T-helper 2 cell treated with Interferon-gamma antibody and Interleukin-4, amounts not matched to agents 5 μg/mL and 100 μg/mL, for 36 hours (primary cell): ENCODE measurements at regions not wholly inside any gene's neighbourhood (a gene's known extent, or its start where the extent isn't known, plus 50 kb on each side); places are given as distances from the start of the nearest gene placed in this dataset.

Experiments
- DNase-seq: peaks from one replicate; pipeline ENCODE4 v3.0.0; 2021; ENCODE audit warnings: low spot score
- H3K27ac Mint-ChIP-seq: one replicate; pipeline ENCODE4 v1.8.0; 2021; ENCODE audit warnings: mild to moderate bottlenecking, mixed read lengths
- H3K27me3 Mint-ChIP-seq: one replicate; pipeline ENCODE4 v1.8.0; 2021; ENCODE audit warnings: low read depth, mixed read lengths
- H3K36me3 Mint-ChIP-seq: one replicate; pipeline ENCODE4 v1.8.0; 2021; ENCODE audit warnings: low read depth, mixed read lengths
- H3K4me1 Mint-ChIP-seq: one replicate; pipeline ENCODE4 v1.8.0; 2021; ENCODE audit warnings: low read depth, mixed read lengths
- H3K4me3 Mint-ChIP-seq: one replicate; pipeline ENCODE4 v1.8.0; 2022; ENCODE audit warnings: mild to moderate bottlenecking, moderate library complexity, mixed read lengths
- H3K9me3 Mint-ChIP-seq: one replicate; pipeline ENCODE4 v1.8.0; 2021; ENCODE audit warnings: mixed read lengths

GRCh38 chr4:12973522-12973921 lies 510.6 kb downstream of the RAB28 start:
- Mint-ChIP-seq H3K36me3 (no peaks in the 10 kb centered on the region), H3K27me3 (no peaks in the 10 kb centered on the region), H3K4me3 (no peak overlapping the region), H3K27ac (no peak overlapping the region), H3K4me1 (no peaks in the 10 kb centered on the region), H3K9me3 (peaks cover 8% of the 10 kb centered on the region)
- no peak for DNase-seq

GRCh38 chr4:12968345-12968744 lies 515.8 kb downstream of the RAB28 start:
- Mint-ChIP-seq H3K27me3 (no peaks in the 10 kb centered on the region), H3K4me1 (no peaks in the 10 kb centered on the region), H3K9me3 (no peaks in the 10 kb centered on the region), H3K4me3 (no peak overlapping the region), H3K27ac (no peak overlapping the region), H3K36me3 (no peaks in the 10 kb centered on the region)
- DNase-seq, result no peak

DNA sequence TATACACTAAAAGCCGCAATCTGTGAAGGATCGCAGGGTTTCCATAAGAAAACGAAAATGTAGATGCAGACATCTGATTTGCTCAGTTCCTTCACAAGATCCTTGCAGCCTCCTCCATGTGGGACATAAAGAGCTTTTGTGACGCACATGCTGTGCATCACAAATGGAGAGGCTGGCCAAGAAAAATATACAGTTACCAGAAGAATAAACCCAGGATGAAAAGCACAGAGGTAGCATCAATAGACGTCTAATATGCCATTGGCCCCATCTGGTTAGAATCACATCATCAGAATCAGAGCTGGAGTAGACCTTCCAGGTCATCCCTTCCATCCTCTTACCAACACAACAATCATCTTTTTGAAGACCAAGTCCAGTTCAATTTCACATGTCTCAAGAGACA lies 517.4 kb downstream of the RAB28 start:
- Mint-ChIP-seq H3K27ac (no peak overlapping the region), H3K36me3 (no peaks in the 10 kb centered on the region), H3K9me3 (no peaks in the 10 kb centered on the region), H3K4me1 (no peaks in the 10 kb centered on the region), H3K4me3 (no peak overlapping the region), H3K27me3 (no peaks in the 10 kb centered on the region)
- DNase-seq, result no peak

- Mint-ChIP-seq H3K4me3 (no peak overlapping the region), H3K36me3 (no peaks in the 10 kb centered on the region), H3K27me3 (no peaks in the 10 kb centered on the region), H3K4me1 (no peaks in the 10 kb centered on the region), H3K27ac (no peak overlapping the region), H3K9me3 (no peaks in the 10 kb centered on the region)
- no peak for DNase-seq
These were observed 518.8 kb downstream of the RAB28 start for GRCh38 chr4:12965334-12965733.

GRCh38 chr4:12963912-12964311 lies 520.2 kb downstream of the RAB28 start:
- no peak for DNase-seq
- H3K36me3 Mint-ChIP-seq, result no peaks in the 10 kb centered on the region
- no peaks in the 10 kb centered on the region for H3K9me3 Mint-ChIP-seq
- no peak overlapping the region for H3K4me3 Mint-ChIP-seq
- H3K27ac Mint-ChIP-seq, result no peak overlapping the region
- H3K4me1 Mint-ChIP-seq, result no peaks in the 10 kb centered on the region
- H3K27me3 Mint-ChIP-seq, result no peaks in the 10 kb centered on the region

DNA sequence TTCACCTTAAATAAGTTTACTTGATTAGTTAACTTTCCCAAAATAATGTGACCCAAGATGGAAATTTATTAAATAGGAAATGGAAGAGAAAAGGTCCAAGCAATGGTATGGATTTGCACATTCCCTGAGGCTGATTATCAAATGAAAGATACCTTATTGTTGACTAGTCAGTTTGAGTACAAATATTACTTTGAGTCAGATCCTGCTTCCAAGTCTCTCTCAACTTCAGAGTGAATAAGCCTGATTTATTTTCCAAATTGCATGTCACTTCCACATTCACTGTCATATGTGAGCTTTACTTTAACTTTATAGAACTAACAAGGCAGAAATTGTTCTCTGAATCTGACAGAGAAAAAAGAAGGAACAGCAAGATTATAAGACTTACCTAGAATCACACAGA lies 520.8 kb downstream of the RAB28 start:
- H3K27me3 Mint-ChIP-seq, result no peaks in the 10 kb centered on the region
- no peaks in the 10 kb centered on the region for H3K36me3 Mint-ChIP-seq
- H3K4me1 Mint-ChIP-seq, result no peaks in the 10 kb centered on the region
- DNase-seq, result no peak
- no peak overlapping the region for H3K27ac Mint-ChIP-seq
- H3K4me3 Mint-ChIP-seq, result no peak overlapping the region
- no peaks in the 10 kb centered on the region for H3K9me3 Mint-ChIP-seq

DNA sequence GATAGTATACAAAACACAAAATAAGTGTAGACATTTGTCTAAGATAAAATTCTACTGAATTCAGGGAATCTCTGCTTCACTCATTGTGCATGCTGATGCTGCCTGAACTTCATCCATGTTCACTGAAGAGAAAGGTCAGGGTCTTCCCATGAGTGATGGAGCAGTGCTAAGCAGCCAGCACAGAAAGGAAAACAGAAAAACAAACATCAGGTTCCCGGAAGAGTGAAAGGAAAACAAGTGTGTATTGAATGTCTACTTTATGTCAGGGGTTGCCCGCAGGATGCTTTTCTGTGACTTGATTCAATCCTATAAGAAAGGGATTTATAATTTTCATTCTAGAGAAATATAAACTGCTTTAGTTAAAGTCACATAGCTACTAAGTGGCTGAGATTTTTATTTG lies 522.4 kb downstream of the RAB28 start:
- no peak for DNase-seq
- H3K27ac Mint-ChIP-seq, result no peak overlapping the region
- H3K27me3 Mint-ChIP-seq, result no peaks in the 10 kb centered on the region
- H3K9me3 Mint-ChIP-seq, result no peaks in the 10 kb centered on the region
- no peak overlapping the region for H3K4me3 Mint-ChIP-seq
- H3K36me3 Mint-ChIP-seq, result no peaks in the 10 kb centered on the region
- H3K4me1 Mint-ChIP-seq, result no peaks in the 10 kb centered on the region

- DNase-seq, result no peak
- no peaks in the 10 kb centered on the region for H3K36me3 Mint-ChIP-seq
- H3K4me3 Mint-ChIP-seq, result no peak overlapping the region
- H3K9me3 Mint-ChIP-seq, result no peaks in the 10 kb centered on the region
- H3K27ac Mint-ChIP-seq, result no peak overlapping the region
- no peaks in the 10 kb centered on the region for H3K27me3 Mint-ChIP-seq
- no peaks in the 10 kb centered on the region for H3K4me1 Mint-ChIP-seq
These were observed 525.7 kb downstream of the RAB28 start for GRCh38 chr4:12958436-12958835.

GRCh38 chr4:12957108-12957507 lies 527.0 kb downstream of the RAB28 start:
- no peaks in the 10 kb centered on the region for H3K9me3 Mint-ChIP-seq
- H3K27me3 Mint-ChIP-seq, result no peaks in the 10 kb centered on the region
- no peaks in the 10 kb centered on the region for H3K4me1 Mint-ChIP-seq
- no peak overlapping the region for H3K27ac Mint-ChIP-seq
- DNase-seq, result no peak
- H3K4me3 Mint-ChIP-seq, result no peak overlapping the region
- H3K36me3 Mint-ChIP-seq, result no peaks in the 10 kb centered on the region

DNA sequence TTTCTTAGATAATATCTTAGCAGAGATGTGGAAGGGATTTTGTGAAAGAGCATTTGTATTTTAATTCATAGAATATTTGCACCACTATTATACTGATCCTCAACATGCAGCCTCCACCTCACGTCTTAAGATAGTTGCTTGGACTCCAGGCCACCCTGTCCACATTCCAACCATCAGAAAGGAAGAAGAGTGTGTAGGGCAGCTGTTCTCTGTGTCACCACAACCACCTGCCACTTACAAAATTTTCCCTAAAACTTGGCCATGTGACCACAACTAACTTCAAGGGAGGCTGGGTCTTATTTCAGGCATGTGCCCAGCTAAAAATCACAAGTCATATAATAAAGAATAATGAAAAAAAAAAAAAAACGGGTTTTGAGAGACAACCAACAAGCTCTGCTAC lies 528.1 kb downstream of the RAB28 start:
- Mint-ChIP-seq H3K27ac (no peak overlapping the region), H3K9me3 (no peaks in the 10 kb centered on the region), H3K4me3 (no peak overlapping the region), H3K36me3 (no peaks in the 10 kb centered on the region), H3K4me1 (no peaks in the 10 kb centered on the region), H3K27me3 (no peaks in the 10 kb centered on the region)
- no peak for DNase-seq

- no peaks in the 10 kb centered on the region for H3K9me3 Mint-ChIP-seq
- no peaks in the 10 kb centered on the region for H3K4me1 Mint-ChIP-seq
- no peak overlapping the region for H3K4me3 Mint-ChIP-seq
- no peak for DNase-seq
- no peaks in the 10 kb centered on the region for H3K27me3 Mint-ChIP-seq
- H3K27ac Mint-ChIP-seq, result no peak overlapping the region
- no peaks in the 10 kb centered on the region for H3K36me3 Mint-ChIP-seq
These were observed 534.2 kb downstream of the RAB28 start for GRCh38 chr4:12949719-12950490.

DNA sequence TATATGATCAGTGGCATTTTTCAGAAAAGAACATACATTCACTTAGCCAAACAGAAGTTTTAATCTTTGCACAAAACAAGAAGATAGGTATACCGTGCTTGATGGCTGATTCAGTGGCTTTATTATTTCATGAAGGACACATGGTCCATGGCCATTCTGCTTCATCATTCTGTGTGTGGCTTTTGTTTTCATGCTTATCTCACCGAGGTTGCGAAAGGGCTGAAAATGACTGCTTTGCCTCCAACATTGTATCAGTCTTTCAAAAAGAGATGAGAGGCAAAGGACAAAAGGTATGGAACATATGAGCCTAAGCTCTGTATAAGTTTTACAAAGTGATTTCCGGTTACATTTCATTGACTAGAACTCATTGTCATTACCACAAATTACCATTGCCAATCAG lies 541.1 kb downstream of the RAB28 start:
- Mint-ChIP-seq H3K36me3 (no peaks in the 10 kb centered on the region), H3K9me3 (no peaks in the 10 kb centered on the region), H3K4me3 (no peak overlapping the region), H3K27ac (no peak overlapping the region), H3K4me1 (no peaks in the 10 kb centered on the region), H3K27me3 (no peaks in the 10 kb centered on the region)
- no peak for DNase-seq

- Mint-ChIP-seq H3K4me1 (no peaks in the 10 kb centered on the region), H3K27ac (no peak overlapping the region), H3K9me3 (no peaks in the 10 kb centered on the region)
These were observed 550.3 kb downstream of the RAB28 start for GRCh38 chr4:12933760-12934221.

GRCh38 chr4:12932203-12932788 lies 551.8 kb downstream of the RAB28 start:
- DNase-seq, result no peak
- Mint-ChIP-seq H3K4me1 (no peaks in the 10 kb centered on the region), H3K9me3 (no peaks in the 10 kb centered on the region)

More at GRCh38 chr4:12933760-12934221, 550.3 kb downstream of the RAB28 start:
- DNase-seq, result no peak
- H3K27me3 Mint-ChIP-seq, result no peaks in the 10 kb centered on the region
- H3K36me3 Mint-ChIP-seq, result no peaks in the 10 kb centered on the region
- H3K4me3 Mint-ChIP-seq, result no peak overlapping the region

GRCh38 chr4:12929784-12930183 lies 554.4 kb downstream of the RAB28 start:
- Mint-ChIP-seq H3K4me3 (no peak overlapping the region), H3K9me3 (no peaks in the 10 kb centered on the region), H3K36me3 (no peaks in the 10 kb centered on the region), H3K27ac (no peak overlapping the region), H3K27me3 (no peaks in the 10 kb centered on the region), H3K4me1 (no peaks in the 10 kb centered on the region)
- no peak for DNase-seq

More at GRCh38 chr4:12932203-12932788, 551.8 kb downstream of the RAB28 start:
- H3K27ac Mint-ChIP-seq, result no peak overlapping the region
- H3K4me3 Mint-ChIP-seq, result no peak overlapping the region
- H3K27me3 Mint-ChIP-seq, result no peaks in the 10 kb centered on the region
- H3K36me3 Mint-ChIP-seq, result no peaks in the 10 kb centered on the region
